GM12801 (cell line): ENCODE measurements at regions not wholly inside any gene's neighbourhood (a gene's known extent, or its start where the extent isn't known, plus 50 kb on each side); places are given as distances from the start of the nearest gene placed in this dataset.

ENCODE experiments used
- TF ChIP-seq, protein P1 (sequence below): IDR thresholded peaks from one replicate; pipeline ENCODE4 v1.5.1; 2011; ENCODE audit warnings: control low read depth; ENCODE audit not compliant: insufficient read length; ENCODE audit errors: extremely low read depth

DNA sequence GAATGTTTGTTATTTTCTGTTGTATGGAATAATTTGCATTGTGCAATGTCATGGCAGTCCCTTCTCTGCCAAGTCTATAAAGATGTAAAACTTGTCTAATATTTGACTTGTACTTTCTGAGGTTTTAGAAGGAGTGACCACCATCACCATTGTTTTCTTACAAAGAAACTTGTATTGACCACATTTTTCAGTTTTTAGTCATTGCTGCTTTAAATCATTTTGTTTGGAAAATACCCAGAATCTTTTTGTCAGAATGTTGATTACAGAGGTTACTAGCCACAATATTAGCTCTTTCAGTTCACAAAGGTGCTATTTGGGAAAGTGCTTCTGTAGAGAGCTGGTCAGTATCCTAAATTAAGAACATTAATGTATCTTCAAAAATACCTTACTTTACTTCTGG is 532.4 kb upstream of the GBE1 start:
- TF ChIP-seq, protein P1, sequence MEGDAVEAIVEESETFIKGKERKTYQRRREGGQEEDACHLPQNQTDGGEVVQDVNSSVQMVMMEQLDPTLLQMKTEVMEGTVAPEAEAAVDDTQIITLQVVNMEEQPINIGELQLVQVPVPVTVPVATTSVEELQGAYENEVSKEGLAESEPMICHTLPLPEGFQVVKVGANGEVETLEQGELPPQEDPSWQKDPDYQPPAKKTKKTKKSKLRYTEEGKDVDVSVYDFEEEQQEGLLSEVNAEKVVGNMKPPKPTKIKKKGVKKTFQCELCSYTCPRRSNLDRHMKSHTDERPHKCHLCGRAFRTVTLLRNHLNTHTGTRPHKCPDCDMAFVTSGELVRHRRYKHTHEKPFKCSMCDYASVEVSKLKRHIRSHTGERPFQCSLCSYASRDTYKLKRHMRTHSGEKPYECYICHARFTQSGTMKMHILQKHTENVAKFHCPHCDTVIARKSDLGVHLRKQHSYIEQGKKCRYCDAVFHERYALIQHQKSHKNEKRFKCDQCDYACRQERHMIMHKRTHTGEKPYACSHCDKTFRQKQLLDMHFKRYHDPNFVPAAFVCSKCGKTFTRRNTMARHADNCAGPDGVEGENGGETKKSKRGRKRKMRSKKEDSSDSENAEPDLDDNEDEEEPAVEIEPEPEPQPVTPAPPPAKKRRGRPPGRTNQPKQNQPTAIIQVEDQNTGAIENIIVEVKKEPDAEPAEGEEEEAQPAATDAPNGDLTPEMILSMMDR, result no peak

DNA sequence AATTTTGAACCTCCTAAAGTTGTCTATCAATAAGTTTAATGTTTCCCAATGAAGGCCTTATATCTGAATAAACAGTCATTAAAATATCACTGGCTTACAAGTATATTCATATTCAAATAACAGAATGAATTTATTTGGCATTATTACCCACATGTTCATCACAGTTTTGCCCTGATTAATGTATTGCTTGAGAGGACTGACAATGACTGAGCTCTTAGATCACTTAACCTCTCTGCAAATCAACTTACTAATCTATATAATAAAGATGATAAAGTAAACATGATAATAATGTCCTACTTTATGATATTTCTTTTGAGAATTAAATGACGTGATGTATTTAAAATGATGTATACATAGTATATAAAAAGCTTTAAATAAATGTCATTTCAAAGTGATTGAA is 532.0 kb upstream of the GBE1 start:
- TF ChIP-seq, protein P1, result no peak

DNA sequence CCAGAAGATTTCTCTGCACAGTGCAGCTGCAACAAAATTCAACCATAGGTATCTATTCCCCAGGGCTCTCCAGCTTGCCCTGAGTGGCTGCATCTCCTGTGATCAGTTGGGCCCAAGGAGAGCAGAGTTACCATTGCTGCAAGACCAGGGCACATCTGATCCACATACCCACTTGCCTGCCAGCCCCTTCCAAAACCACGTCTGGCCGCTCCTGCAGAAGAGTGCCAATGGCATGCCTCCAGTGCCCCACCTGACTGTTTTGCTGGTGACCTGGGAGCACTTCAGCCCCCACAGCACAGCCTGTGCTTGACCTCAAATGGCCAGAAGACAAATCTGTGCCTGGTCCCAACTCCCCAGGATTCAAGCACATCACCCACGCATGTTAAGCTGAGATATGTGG is 526.1 kb upstream of the GBE1 start:
- TF ChIP-seq, protein P1, result no peak

DNA sequence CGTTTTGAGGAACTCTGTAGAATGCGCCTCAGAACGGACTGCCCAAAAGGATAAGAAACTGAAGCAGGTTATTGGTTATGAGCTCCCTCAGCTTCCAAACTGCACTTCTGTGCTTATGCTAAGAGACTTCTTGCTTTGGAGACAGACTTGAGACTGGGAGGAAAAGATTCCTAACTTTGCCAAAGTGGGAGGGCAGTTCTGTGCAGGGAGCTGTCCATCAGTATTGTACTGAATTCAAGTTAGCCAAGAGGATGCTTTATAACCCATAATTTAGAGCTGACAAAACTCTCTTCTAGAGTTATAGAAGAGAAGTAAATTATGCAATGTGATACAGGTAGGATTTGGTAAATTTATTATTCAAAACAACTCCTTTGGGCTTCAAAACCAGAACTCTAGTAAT is 519.8 kb upstream of the GBE1 start:
- TF ChIP-seq, protein P1, result no peak

DNA sequence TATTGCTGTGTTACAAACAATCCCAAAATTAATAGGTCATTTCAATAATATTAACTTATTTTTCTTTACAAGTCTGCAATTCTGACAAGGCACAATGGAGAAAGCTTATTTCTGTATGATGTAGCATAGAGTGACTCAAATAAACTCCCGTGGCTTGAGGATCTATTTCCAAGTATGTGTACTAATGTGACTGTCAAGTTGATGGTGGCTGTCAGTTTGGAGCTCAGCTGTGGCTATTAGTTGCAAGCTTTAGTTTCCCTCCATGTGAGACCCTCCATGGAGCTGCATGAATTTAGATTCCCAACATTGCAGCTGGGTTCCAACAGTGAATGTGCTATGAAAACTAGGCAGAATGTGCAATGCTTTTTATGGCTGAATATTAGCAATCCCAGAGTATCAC is 515.5 kb upstream of the GBE1 start:
- TF ChIP-seq, protein P1, result no peak

DNA sequence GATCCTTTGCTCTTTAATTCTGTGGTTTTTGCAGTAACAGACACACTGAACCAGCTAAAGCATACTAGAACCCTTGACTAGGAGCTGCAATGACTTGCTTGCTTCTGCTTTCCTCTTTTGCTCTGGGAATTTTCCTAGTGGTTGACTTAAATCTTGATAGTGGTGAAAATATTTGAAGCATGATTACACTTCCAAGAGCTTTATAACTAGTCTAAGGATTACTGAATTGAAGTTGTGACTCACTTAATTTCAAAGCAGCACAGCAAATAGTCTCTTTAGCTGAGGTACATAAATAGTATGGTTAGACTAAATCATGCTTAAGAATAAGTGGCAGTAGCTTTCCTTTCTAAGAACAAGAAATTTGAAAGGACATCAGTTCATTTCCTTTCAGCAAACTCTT is 513.5 kb upstream of the GBE1 start:
- TF ChIP-seq, protein P1, result no peak

DNA sequence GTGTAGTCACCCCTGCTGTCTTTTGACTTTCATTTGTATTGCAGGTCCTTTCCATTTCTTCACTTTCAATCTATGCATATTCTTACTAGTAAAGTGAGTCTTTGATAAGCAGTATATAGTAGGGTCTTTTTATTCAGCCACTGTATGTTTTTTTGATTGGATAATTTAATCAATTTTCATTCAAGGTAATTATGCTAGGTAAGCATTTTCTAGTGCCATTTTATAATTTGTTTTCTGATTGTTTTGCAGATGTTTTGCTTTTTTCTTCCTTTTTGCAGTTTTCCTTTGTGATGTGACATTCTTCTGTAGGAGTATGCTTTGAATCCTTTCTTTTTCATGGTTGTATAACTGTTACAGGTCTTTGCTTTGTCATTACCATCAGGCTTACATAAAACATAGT is 504.3 kb upstream of the GBE1 start:
- TF ChIP-seq, protein P1, result no peak

DNA sequence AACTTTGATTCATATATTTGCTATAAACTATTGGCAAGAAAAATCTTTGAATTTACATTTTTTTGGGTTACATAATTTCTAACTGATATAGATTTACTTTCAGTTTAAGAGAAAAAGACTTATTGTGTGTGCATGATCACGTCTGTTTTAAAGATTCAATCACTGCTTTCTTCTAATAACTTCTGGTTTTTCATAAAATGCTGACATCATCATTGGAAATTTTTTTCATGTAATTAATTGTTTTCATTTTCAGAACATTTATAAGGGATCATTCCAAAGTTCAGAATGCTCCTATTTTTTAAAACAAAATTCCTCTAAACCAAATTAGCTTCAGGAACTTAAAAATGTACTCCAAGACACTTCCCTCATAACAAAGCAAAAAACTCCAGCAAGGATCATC is 500.7 kb upstream of the GBE1 start:
- TF ChIP-seq, protein P1, result no peak
